H9 (cell line): ENCODE measurements at regions not wholly inside any gene's neighbourhood (a gene's known extent, or its start where the extent isn't known, plus 50 kb on each side); places are given as distances from the start of the nearest gene placed in this dataset.

Experiments
- DNase-seq: peaks from one replicate; pipeline ENCODE4 v3.0.0-alpha.2; 2017
- H2AFZ ChIP-seq: one replicate; pipeline ENCODE4 v1.6.1; 2013; ENCODE audit warnings: mild to moderate bottlenecking, low read length, control low read depth, moderate library complexity
- H2AK5ac ChIP-seq: 2 replicates; pipeline ENCODE4 v1.6.1; 2013; ENCODE audit warnings: low read length, control low read depth, mixed read lengths; ENCODE audit not compliant: insufficient read length
- H2BK120ac ChIP-seq: one replicate; pipeline ENCODE4 v1.6.1; 2013; ENCODE audit warnings: low read depth, mild to moderate bottlenecking, low read length, control low read depth, inconsistent platforms; ENCODE audit not compliant: poor library complexity, severe bottlenecking
- H2BK12ac ChIP-seq: 2 replicates; pipeline ENCODE4 v1.6.1; 2013; ENCODE audit warnings: low read length, control low read depth, mixed read lengths, low read depth; ENCODE audit not compliant: insufficient read length
- H2BK15ac ChIP-seq: 2 replicates; pipeline ENCODE4 v1.6.1; 2013; ENCODE audit warnings: low read depth, low read length, control low read depth
- H2BK20ac ChIP-seq: one replicate; pipeline ENCODE4 v1.6.1; 2013; ENCODE audit warnings: low read depth, mild to moderate bottlenecking, low read length, control low read depth, inconsistent platforms; ENCODE audit not compliant: poor library complexity, severe bottlenecking
- H2BK5ac ChIP-seq: 2 replicates; pipeline ENCODE4 v1.6.1; 2013; ENCODE audit warnings: low read length, control low read depth, mixed read lengths; ENCODE audit not compliant: insufficient read length
- H3K14ac ChIP-seq: 2 replicates; pipeline ENCODE4 v1.6.1; 2013; ENCODE audit warnings: low read length, control low read depth; ENCODE audit not compliant: insufficient read depth
- H3K18ac ChIP-seq: 2 replicates; pipeline ENCODE4 v1.6.1; 2013; ENCODE audit warnings: low read depth, mild to moderate bottlenecking, mixed read lengths, low read length, control low read depth; ENCODE audit not compliant: insufficient read length
- H3K23ac ChIP-seq: 2 replicates; pipeline ENCODE4 v1.6.1; 2013; ENCODE audit warnings: low read length, control low read depth, mixed read lengths, low read depth; ENCODE audit not compliant: insufficient read length
- H3K23me2 ChIP-seq: 2 replicates; pipeline ENCODE4 v1.6.1; 2013; ENCODE audit warnings: low read depth, mild to moderate bottlenecking, mixed read lengths, low read length, control low read depth; ENCODE audit not compliant: insufficient read length, poor library complexity, severe bottlenecking
- H3K27ac ChIP-seq: 2 replicates; pipeline ENCODE4 v1.5.1; 2013; ENCODE audit warnings: low read length, control low read depth, mixed read lengths, low read depth; ENCODE audit not compliant: insufficient read length
- H3K27me3 ChIP-seq: 2 replicates; pipeline ENCODE4 v1.6.1; 2013; ENCODE audit warnings: low read length, control low read depth, inconsistent platforms; ENCODE audit not compliant: insufficient read depth
- H3K4ac ChIP-seq: 2 replicates; pipeline ENCODE4 v1.6.1; 2013; ENCODE audit warnings: low read depth, mild to moderate bottlenecking, control low read depth, inconsistent platforms, low read length, moderate library complexity
- H3K4me1 ChIP-seq: 2 replicates; pipeline ENCODE4 v1.6.1; 2013; ENCODE audit warnings: low read length, control low read depth, inconsistent platforms; ENCODE audit not compliant: insufficient read depth
- H3K4me2 ChIP-seq: 2 replicates; pipeline ENCODE4 v1.6.1; 2013; ENCODE audit warnings: low read length, control low read depth, mixed read lengths; ENCODE audit not compliant: insufficient read length, insufficient read depth
- H3K56ac ChIP-seq: 2 replicates; pipeline ENCODE4 v1.6.1; 2013; ENCODE audit warnings: low read depth, mild to moderate bottlenecking, mixed read lengths, low read length, control low read depth; ENCODE audit not compliant: insufficient read length
- H3K79me1 ChIP-seq: 2 replicates; pipeline ENCODE4 v1.6.1; 2013; ENCODE audit warnings: low read depth, mild to moderate bottlenecking, moderate library complexity, low read length, control low read depth, inconsistent platforms; ENCODE audit not compliant: insufficient read depth, poor library complexity, severe bottlenecking
- H3K79me2 ChIP-seq: 2 replicates; pipeline ENCODE4 v1.6.1; 2013; ENCODE audit warnings: low read length, control low read depth, inconsistent platforms; ENCODE audit not compliant: insufficient read depth
- H3K9ac ChIP-seq: 2 replicates; pipeline ENCODE4 v1.6.1; 2013; ENCODE audit warnings: low read length, control low read depth, mixed read lengths; ENCODE audit not compliant: insufficient read length; ENCODE audit errors: extremely low read depth
- H3K9me3 ChIP-seq: one replicate; pipeline ENCODE4 v1.6.1; 2013; ENCODE audit warnings: low read depth, low read length, inconsistent platforms; ENCODE audit not compliant: control insufficient read depth
- H3T11ph ChIP-seq: one replicate; pipeline ENCODE4 v1.6.1; 2013; ENCODE audit warnings: mild to moderate bottlenecking, low read length, control low read depth, inconsistent platforms
- H4K20me1 ChIP-seq: one replicate; pipeline ENCODE4 v1.6.1; 2013; ENCODE audit not compliant: control insufficient read depth, insufficient read length, insufficient read depth
- H4K5ac ChIP-seq: 2 replicates; pipeline ENCODE4 v1.6.1; 2013; ENCODE audit warnings: low read depth, mild to moderate bottlenecking, mixed read lengths, low read length, control low read depth; ENCODE audit not compliant: insufficient read length
- H4K8ac ChIP-seq: replicated peaks from 2 replicates; pipeline ENCODE4 v1.6.1; 2013; ENCODE audit warnings: low read length, control low read depth, mixed read lengths, low read depth; ENCODE audit not compliant: insufficient read length
- H4K91ac ChIP-seq: 2 replicates; pipeline ENCODE4 v1.6.1; 2013; ENCODE audit warnings: low read depth, mild to moderate bottlenecking, moderate library complexity, mixed read lengths, low read length, control low read depth; ENCODE audit not compliant: insufficient read length
- H3K27ac Mint-ChIP-seq, 3 experiments: 2 replicates in 2 of 3; 3 replicates in 1 of 3; pipeline ENCODE4 v1.8.0; 2020 to 2021; ENCODE audit warnings: mixed read lengths in 3 of 3, mild to moderate bottlenecking in 1 of 3, moderate library complexity in 1 of 3
- H3K27me3 Mint-ChIP-seq: 2 replicates; pipeline ENCODE4 v1.8.0; 2021; ENCODE audit warnings: low read depth, mild to moderate bottlenecking, moderate library complexity, mixed read lengths
- H3K36me3 Mint-ChIP-seq, 3 experiments: 2 replicates in 2 of 3; 3 replicates in 1 of 3; pipeline ENCODE4 v1.8.0; 2020 to 2021; ENCODE audit warnings: low read depth in 3 of 3, mixed read lengths in 3 of 3; ENCODE audit not compliant: insufficient read depth in 1 of 3
- H3K4me1 Mint-ChIP-seq, 2 experiments: 2 replicates each; pipeline ENCODE4 v1.8.0; 2020; ENCODE audit warnings: mixed read lengths in 2 of 2
- H3K4me3 Mint-ChIP-seq, 2 experiments: 2 replicates in 1 of 2; 3 replicates in 1 of 2; pipeline ENCODE4 v1.8.0; 2020 to 2021; ENCODE audit warnings: mild to moderate bottlenecking in 2 of 2, mixed read lengths in 2 of 2, moderate library complexity in 1 of 2
- H3K9me3 Mint-ChIP-seq, 2 experiments: 2 replicates in 1 of 2; 3 replicates in 1 of 2; pipeline ENCODE4 v1.8.0; 2020; ENCODE audit warnings: mild to moderate bottlenecking in 2 of 2, mixed read lengths in 2 of 2, moderate library complexity in 1 of 2
- WGBS: extraction: QIAGEN DNeasy Blood & Tissue Kit; methylation state at CpG from one replicate; pipeline ENCODE4 v1.1.7; 2013; ENCODE audit warnings: missing lambda C conversion rate, low lambda C conversion rate, mixed read lengths; ENCODE audit not compliant: insufficient read length; ENCODE audit errors: extremely low coverage; 5-methylcytosine and 5-hydroxymethylcytosine counted together
- TF ChIP-seq, protein P1 (sequence below): fragments of 200-600 bp; sonication (generic); conservative IDR thresholded peaks from 3 replicates; pipeline ENCODE4 v1.8.0; 2021; ENCODE audit warnings: antibody characterized with exemption, mild to moderate bottlenecking

DNA sequence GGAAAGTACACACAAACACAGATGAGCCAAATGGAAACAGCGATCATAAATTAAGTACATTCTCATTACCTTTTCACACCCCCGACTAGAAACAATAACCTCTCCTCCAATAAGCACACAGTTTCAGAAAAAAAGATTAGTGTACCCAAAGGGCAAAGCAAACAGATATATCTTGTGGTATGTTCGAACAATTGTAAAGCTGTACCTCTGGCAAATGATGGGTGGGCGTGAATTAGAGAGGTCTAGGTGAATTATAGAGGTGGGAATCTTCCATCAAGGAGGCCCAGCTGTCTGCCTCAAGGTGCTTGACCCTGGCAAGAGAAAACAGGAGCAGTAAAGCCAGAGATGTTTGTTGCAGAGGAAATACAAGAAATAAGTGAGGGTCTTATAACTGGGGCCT lies 715.3 kb upstream of the NEGR1 start:
- H3K27me3 ChIP-seq = no peaks in the 10 kb centered on the region
- no peaks in the 10 kb centered on the region for H3K23me2 ChIP-seq
- H2BK20ac ChIP-seq = no peak overlapping the region
- H3K18ac ChIP-seq = no peak overlapping the region
- no peak overlapping the region for H4K8ac ChIP-seq
- no peak overlapping the region for H3K56ac ChIP-seq
- H3K4ac ChIP-seq = no peak overlapping the region
- no peak overlapping the region for H3K27ac ChIP-seq
- H3K9me3 ChIP-seq = peaks cover 7% of the 10 kb centered on the region
- no peak overlapping the region for H4K5ac ChIP-seq
- H3K79me2 ChIP-seq = no peaks in the 10 kb centered on the region
- H4K91ac ChIP-seq = no peak overlapping the region
- no peak overlapping the region for H3K4me3 Mint-ChIP-seq
- no CpG with 5 or more reads among the region's 4 CpGs for WGBS
- TF ChIP-seq, protein P1, sequence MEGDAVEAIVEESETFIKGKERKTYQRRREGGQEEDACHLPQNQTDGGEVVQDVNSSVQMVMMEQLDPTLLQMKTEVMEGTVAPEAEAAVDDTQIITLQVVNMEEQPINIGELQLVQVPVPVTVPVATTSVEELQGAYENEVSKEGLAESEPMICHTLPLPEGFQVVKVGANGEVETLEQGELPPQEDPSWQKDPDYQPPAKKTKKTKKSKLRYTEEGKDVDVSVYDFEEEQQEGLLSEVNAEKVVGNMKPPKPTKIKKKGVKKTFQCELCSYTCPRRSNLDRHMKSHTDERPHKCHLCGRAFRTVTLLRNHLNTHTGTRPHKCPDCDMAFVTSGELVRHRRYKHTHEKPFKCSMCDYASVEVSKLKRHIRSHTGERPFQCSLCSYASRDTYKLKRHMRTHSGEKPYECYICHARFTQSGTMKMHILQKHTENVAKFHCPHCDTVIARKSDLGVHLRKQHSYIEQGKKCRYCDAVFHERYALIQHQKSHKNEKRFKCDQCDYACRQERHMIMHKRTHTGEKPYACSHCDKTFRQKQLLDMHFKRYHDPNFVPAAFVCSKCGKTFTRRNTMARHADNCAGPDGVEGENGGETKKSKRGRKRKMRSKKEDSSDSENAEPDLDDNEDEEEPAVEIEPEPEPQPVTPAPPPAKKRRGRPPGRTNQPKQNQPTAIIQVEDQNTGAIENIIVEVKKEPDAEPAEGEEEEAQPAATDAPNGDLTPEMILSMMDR = no peak
- peak overlapping the region in 1 of 3 experiments; percentile 62; a peak in 1 of 7 replicates for H3K27ac Mint-ChIP-seq
- H3K4me1 ChIP-seq = no peaks in the 10 kb centered on the region
- peaks cover 0 to 14% of the 10 kb centered on the region in 2 experiments; a peak in 2 of 4 replicates for H3K4me1 Mint-ChIP-seq
- no peak overlapping the region for H3T11ph ChIP-seq
- peaks cover 13 to 14% (median 13%) of the 10 kb centered on the region in 3 experiments for H3K36me3 Mint-ChIP-seq
- H3K4me2 ChIP-seq = no peak overlapping the region
- no peak overlapping the region for H2BK120ac ChIP-seq
- no peak overlapping the region for H2BK12ac ChIP-seq
- H2BK15ac ChIP-seq = no peak overlapping the region
- H2BK5ac ChIP-seq = no peak overlapping the region
- no peak overlapping the region for H3K14ac ChIP-seq
- no peaks in the 10 kb centered on the region for H4K20me1 ChIP-seq
- peaks cover 7 to 14% of the 10 kb centered on the region in 2 experiments for H3K9me3 Mint-ChIP-seq
- no peak overlapping the region for H3K23ac ChIP-seq
- H3K27me3 Mint-ChIP-seq = no peaks in the 10 kb centered on the region
- DNase-seq = no peak
- no peak overlapping the region for H2AFZ ChIP-seq
- no peaks in the 10 kb centered on the region for H3K79me1 ChIP-seq
- H3K9ac ChIP-seq = no peak overlapping the region
- H2AK5ac ChIP-seq = no peak overlapping the region
